Daoy (cell line): ENCODE measurements at regions not wholly inside any gene's neighbourhood (a gene's known extent, or its start where the extent isn't known, plus 50 kb on each side); places are given as distances from the start of the nearest gene placed in this dataset.
"Not testable (repeated sequence)": the region's sequence is repeated elsewhere in the genome, so short reads cannot be mapped to it uniquely, and the experiment has no call there.

Experiments
- DNase-seq: peaks from one replicate; pipeline ENCODE4 v3.0.0-alpha.2; 2015; ENCODE audit warnings: low read depth

DNA sequence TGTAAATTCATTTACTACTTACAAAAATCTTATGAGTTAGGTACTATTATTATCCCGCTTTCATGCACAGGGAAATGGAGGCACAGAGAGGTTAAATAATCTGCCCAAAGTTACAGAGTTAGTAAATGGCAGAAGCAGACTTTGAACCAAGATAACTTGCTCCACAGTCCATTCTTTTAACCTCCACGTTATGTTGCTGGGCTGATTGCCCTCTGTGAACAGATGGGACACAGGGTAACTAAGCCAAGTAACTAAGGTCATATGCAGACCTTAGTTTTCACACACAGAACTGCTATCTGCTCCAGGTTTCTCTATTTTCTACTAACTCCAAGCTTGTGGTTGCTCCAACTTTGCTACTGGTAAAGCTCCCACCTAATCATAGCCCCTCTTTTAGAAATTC lies 147.1 kb upstream of the IFNG-AS1 start:
- no peak for DNase-seq

DNA sequence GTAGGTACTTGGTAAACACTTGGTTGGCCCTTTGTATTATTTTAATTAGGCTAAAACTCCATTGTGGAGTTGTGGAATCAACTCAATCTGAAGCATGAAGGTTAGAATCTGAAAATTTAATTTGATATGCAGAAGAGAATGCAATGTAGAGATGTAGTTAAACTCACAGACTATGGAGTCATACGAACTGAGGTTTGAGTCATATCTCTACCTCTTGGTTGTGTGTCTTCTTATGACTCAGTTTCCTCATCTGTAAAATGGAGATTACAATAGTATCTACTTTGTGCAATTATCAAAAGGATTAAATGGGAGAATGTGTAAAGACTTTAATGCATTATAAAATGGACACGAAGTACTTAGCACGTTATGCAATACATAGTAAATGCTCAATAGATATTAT lies 146.0 kb upstream of the IFNG-AS1 start:
- no peak for DNase-seq

- DNase-seq, result no peak
Measured at GRCh38 chr12:67852701-67853100, 136.5 kb upstream of the IFNG-AS1 start.

GRCh38 chr12:67853204-67853603 lies 136.0 kb upstream of the IFNG-AS1 start:
- DNase-seq, result no peak

DNA sequence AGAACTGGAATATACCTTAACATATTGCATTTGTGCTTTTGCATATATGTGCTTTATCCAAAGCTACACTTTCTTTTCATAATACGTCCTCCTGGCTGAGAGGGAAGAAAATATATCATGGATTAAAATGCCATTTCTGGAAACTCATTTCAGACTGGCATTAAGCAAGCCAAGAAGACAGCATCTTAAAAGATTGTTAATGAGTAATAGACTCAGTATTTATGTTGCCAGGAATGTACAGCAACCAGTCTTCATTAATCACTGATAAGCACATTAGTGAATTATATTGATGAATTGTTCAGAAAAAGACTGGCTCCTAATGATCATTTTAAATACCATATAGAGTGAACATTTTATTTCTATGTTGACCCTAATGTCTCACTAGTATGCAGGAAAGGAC lies 134.9 kb upstream of the IFNG-AS1 start:
- DNase-seq, result no peak

- DNase-seq, result no peak
Measured at GRCh38 chr12:67855103-67855502, 134.1 kb upstream of the IFNG-AS1 start.

- no peak for DNase-seq
Measured at GRCh38 chr12:67871231-67871630, 118.0 kb upstream of the IFNG-AS1 start.

DNA sequence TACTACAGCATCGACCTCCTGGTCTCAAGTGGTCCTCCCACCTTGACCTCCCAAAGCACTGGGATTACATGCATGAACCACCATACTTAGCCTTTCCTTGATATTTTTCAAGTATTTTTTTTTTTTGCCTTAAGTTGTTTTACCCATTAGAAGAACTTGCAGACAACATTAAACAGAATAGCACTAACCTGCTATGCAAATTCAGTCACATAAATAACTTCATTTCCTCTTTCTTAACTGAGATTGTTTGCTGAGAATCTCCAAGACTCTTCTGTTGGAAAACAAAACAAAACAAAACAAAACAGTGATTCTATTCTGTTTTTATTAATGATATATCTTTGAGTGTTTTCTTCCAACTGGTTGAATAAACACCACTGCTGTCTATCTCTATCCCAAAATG lies 115.9 kb upstream of the IFNG-AS1 start:
- no peak for DNase-seq

DNA sequence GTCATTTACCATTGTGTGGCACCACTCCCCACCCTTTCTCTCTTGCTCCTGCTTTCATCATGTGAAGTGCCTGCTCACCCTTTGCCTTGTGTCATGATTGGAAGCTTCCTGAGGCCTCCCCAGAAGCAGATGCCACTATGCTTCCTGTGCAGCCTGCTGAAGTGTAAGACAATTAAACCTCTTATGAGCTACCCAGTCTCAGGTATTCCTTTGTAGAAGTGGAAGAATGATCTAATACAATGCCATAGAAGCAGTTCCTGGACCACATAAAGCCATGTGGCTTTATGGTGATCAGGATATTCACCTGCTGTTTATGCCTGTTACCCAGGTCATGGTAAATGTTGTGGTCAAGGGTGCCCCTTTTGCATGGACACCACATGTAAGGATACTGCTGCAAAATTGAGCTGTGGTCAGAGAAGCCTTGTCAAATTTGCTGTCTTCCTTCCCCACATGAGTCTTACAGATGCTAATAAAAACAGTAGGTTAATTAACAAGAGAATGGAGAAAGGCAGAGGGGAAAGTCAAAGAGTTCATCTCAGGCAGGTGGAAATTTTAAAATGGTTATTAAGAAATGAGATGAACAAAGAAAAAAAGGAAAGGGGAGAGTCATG lies 112.8 kb upstream of the IFNG-AS1 start:
- DNase-seq, result no peak

GRCh38 chr12:67877727-67878126 lies 111.5 kb upstream of the IFNG-AS1 start:
- DNase-seq, result no peak

DNA sequence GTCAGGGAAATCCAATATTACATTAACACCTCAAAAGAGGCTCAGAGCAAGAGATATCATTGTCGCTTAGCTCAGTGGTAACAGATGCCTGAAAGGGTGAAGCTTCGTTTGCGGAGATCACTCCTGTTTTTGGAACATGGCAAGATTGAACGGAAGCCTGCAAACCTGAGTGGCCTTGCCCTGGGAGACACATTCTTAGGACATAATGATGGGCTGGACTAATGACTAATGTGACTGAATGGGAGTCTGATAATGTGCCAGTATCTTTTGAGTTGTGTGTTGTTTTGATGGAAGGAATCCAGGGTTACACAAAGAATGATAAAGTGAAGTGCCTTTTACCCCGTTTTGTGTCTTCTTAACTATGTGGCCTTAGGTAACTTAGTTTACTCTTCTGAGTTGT lies 109.3 kb upstream of the IFNG-AS1 start:
- no peak for DNase-seq

- no peak for DNase-seq
Measured at GRCh38 chr12:67881565-67881964, 107.7 kb upstream of the IFNG-AS1 start.

GRCh38 chr12:67884596-67884995 lies 104.7 kb upstream of the IFNG-AS1 start:
- no peak for DNase-seq

GRCh38 chr12:67885375-67886169 lies 103.7 kb upstream of the IFNG-AS1 start:
- DNase-seq, result peak; percentile 6

DNA sequence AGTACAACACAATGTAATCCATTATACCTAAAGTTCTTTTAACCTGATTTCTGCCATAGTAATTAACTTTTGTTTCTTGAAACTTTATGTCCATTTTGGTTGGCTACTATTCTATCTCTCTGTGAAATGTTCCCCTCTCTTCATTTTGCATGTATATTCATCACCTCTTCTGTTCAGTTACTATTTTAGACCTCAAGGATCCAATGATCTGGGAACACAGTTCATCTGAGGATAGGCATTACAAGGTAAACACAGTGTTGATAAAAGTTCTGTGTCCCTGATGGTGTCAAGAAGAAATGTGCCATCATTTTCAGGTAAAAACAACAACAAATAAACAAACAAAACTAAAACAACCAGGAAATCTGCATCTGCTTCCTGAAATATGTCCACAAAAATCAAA lies 102.2 kb upstream of the IFNG-AS1 start:
- no peak for DNase-seq

DNA sequence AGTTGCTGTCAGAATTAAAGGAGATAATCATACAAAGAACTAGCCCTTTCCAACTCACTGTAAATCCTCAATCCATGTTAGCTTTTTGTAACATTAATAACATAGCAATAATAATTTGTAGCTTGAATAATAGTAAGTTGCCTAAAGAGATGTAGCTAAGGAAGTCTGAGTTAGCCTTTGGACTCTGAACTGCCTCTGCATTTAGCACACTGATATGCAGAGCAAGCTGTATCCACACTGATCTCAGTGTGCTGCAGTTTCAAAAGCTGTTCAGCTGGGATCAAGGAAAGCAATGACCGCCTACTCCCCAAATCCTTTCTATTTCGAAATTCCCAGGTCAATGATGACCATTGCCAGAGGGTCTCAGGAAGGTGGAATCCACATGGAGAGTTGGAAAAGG lies 99.3 kb upstream of the IFNG-AS1 start:
- no peak for DNase-seq

GRCh38 chr12:67890726-67891258 lies 98.5 kb upstream of the IFNG-AS1 start:
- DNase-seq, result no peak

DNA sequence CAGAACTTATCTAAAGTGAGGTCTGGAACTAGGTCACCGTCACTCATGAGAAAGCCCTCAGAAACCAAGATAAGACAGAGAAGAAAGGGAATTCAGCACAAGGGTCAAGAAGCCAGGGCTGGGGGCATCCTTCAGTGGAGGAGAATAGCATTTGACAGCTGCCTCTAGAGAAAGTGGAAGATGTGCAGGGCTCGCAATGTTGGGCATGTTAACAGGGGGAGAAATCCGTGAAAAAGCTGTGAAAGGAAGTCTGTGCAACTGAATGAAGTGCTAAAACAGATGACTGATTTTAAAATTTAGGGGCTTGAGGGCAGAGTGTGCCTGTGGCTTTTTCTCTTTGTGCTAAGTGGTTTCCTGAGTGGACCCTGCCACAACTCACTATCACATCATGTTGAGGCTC lies 97.7 kb upstream of the IFNG-AS1 start:
- no peak for DNase-seq

- no peak for DNase-seq
Measured at GRCh38 chr12:67892259-67893021, 96.8 kb upstream of the IFNG-AS1 start.

DNA sequence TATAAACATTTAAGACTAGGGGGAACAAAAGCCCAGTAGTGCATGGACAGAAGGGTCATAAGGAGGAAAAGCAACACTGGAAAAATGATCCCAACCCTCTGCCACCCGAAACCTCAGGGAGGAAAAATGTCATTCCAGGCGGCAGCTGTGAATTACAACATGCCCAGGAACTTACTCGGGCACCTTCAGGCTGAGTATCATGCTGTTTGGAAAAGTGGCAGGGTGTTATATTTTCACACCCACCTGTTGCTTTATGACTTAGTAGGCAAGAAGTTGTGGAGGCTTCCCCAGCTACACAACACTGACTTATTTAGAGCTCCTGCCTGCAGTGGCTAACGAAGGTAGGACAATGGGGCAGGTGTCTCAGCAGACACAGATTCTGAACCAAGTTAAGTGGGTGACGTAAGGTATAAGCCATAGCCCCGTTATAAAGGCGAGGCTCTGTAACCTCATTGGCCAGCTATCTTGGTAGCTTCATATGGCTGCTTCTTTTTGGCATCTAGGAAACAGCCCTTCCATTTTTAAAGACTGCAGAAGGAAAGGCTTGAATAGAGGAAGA lies 96.1 kb upstream of the IFNG-AS1 start:
- DNase-seq, result no peak

DNA sequence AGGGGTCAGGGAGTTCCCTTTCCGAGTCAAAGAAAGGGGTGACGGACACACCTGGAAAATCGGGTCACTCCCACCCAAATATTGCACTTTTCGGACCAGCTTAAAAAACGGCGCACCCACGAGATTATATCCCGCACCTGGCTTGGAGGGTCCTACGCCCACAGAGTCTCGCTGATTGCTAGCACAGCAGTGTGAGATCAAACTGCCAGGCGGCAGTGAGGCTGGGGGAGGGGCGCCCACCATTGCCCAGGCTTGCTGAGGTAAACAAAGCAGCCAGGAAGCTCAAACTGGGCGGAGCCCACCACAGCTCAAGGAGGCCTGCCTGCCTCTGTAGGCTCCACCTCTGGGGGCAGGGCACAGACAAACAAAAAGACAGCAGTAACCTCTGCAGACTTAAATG lies 88.8 kb upstream of the IFNG-AS1 start:
- not testable (repeated sequence) for DNase-seq

DNA sequence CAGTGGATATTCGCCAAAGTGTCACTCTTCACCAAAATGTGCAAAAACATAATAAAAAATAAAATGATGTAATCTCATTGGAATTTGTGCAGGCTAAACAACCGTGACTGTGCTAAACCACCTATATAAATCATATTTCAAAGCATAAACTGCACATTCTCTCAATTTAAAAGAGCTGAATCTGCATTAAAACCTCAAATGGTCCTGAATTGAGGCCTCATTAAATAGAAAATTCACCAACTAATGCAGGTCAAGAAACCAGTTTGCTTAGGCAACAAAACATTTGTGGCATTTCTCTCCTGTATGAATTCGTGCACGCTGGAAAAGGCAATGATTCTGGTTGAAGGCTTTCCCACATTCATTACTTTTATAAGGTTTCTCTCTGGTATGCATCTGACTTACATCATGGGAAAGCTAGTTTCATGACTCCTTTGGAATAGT lies 80.1 kb upstream of the IFNG-AS1 start:
- peak; percentile 76 for DNase-seq
